NT2/D1 (cell line): ENCODE measurements at regions not wholly inside any gene's neighbourhood (a gene's known extent, or its start where the extent isn't known, plus 50 kb on each side); places are given as distances from the start of the nearest gene placed in this dataset.

Experiments used
- SUZ12 ChIP-seq: IDR thresholded peaks from 2 replicates; pipeline ENCODE4 v1.6.1; 2011; ENCODE audit not compliant: insufficient read length, insufficient read depth; ENCODE audit errors: extremely low read depth
- YY1 ChIP-seq: IDR thresholded peaks from 2 replicates; pipeline ENCODE4 v1.6.1; 2011; ENCODE audit not compliant: insufficient read length, insufficient read depth
- ZNF274 ChIP-seq: IDR thresholded peaks from 2 replicates; pipeline ENCODE4 v1.6.1; 2011; ENCODE audit warnings: mild to moderate bottlenecking, low read depth, low read length

GRCh38 chr10:83252596-83252995 is 886.7 kb upstream of the GHITM start:
- TF ChIP-seq SUZ12 (no peak), YY1 (no peak), ZNF274 (no peak)
